ENCODE measurements at regions not wholly inside any gene's neighbourhood (a gene's known extent, or its start where the extent isn't known, plus 50 kb on each side); places are given as distances from the start of the nearest gene placed in this dataset.
"Not testable (repeated sequence)": the region's sequence is repeated elsewhere in the genome, so short reads cannot be mapped to it uniquely, and the experiment has no call there.

GRCh38 chr12:92425165-92425564 lies 277.6 kb upstream of the PLEKHG7 start:
- no peak for DNase-seq (ENCODE audit: low read depth in 2 of 2)

- DNase-seq (ENCODE audit: low read depth in 2 of 2) = no peak
Measured at GRCh38 chr12:92424338-92424737, 278.5 kb upstream of the PLEKHG7 start.

GRCh38 chr12:92421701-92422100 lies 276.1 kb upstream of the BTG1 start:
- no peak for DNase-seq (ENCODE audit: low read depth in 2 of 2)

- no peak for DNase-seq (ENCODE audit: low read depth in 2 of 2)
Measured at GRCh38 chr12:92421042-92421441, 275.4 kb upstream of the BTG1 start.

GRCh38 chr12:92419201-92419600 lies 273.6 kb upstream of the BTG1 start:
- no peak for DNase-seq (ENCODE audit: low read depth in 2 of 2)

GRCh38 chr12:92418381-92418780 lies 272.7 kb upstream of the BTG1 start:
- no peak for DNase-seq (ENCODE audit: low read depth in 2 of 2)

- DNase-seq (ENCODE audit: low read depth in 2 of 2) = no peak
Measured at GRCh38 chr12:92417373-92417772, 271.7 kb upstream of the BTG1 start.

- DNase-seq (ENCODE audit: low read depth in 2 of 2) = no peak
Measured at GRCh38 chr12:92416385-92416812, 270.8 kb upstream of the BTG1 start.

- no peak for DNase-seq (ENCODE audit: low read depth in 2 of 2)
Measured at GRCh38 chr12:92414170-92415070, 268.8 kb upstream of the BTG1 start.

- no peak for DNase-seq (ENCODE audit: low read depth in 2 of 2)
Measured at GRCh38 chr12:92413286-92413685, 267.6 kb upstream of the BTG1 start.

- DNase-seq (ENCODE audit: low read depth in 2 of 2) = no peak
Measured at GRCh38 chr12:92412856-92413255, 267.2 kb upstream of the BTG1 start.

GRCh38 chr12:92411687-92412086 lies 266.0 kb upstream of the BTG1 start:
- no peak for DNase-seq (ENCODE audit: low read depth in 2 of 2)

GRCh38 chr12:92408072-92408900 lies 262.6 kb upstream of the BTG1 start:
- DNase-seq (ENCODE audit: low read depth in 2 of 2) = no peak

- DNase-seq (ENCODE audit: low read depth in 2 of 2) = not testable (repeated sequence)
Measured at GRCh38 chr12:92406404-92407070, 260.9 kb upstream of the BTG1 start.

- not testable (repeated sequence) for DNase-seq (ENCODE audit: low read depth in 2 of 2)
Measured at GRCh38 chr12:92405801-92406251, 260.2 kb upstream of the BTG1 start.

GRCh38 chr12:92404921-92405320 lies 259.3 kb upstream of the BTG1 start:
- DNase-seq (ENCODE audit: low read depth in 2 of 2) = no peak

GRCh38 chr12:92404259-92404894 lies 258.7 kb upstream of the BTG1 start:
- DNase-seq (ENCODE audit: low read depth in 2 of 2) = no peak

- DNase-seq (ENCODE audit: low read depth in 2 of 2) = peak in 1 of 2 donors; percentile 23
Measured at GRCh38 chr12:92403210-92404175, 257.8 kb upstream of the BTG1 start.

- DNase-seq (ENCODE audit: low read depth in 2 of 2) = no peak
Measured at GRCh38 chr12:92402415-92402814, 256.8 kb upstream of the BTG1 start.

GRCh38 chr12:92400006-92400405 lies 254.4 kb upstream of the BTG1 start:
- DNase-seq (ENCODE audit: low read depth in 2 of 2) = no peak

Measured in stimulated activated CD4-positive, alpha-beta T cell treated with anti-CD3 and anti-CD28 coated beads, Interleukin-1b, Interleukin-23, amount 100 ng/mL, for 1 hour (primary cell).